Breast epithelium (tissue), 4 donors: ENCODE measurements at regions not wholly inside any gene's neighbourhood (a gene's known extent, or its start where the extent isn't known, plus 50 kb on each side); places are given as distances from the start of the nearest gene placed in this dataset.
"Not testable (repeated sequence)": the region's sequence is repeated elsewhere in the genome, so short reads cannot be mapped to it uniquely, and the experiment has no call there.

Source experiments
- DNase-seq, 2 donors: peaks; one replicate each; pipeline ENCODE4 v3.0.0-alpha.2; 2019; ENCODE audit warnings: low spot score in 2 of 2
- H3K27ac ChIP-seq, 2 donors: fragments of 200-600 bp; sonication (generic) in 1 of 2; one replicate each; pipeline ENCODE4 v1.5.1; 2016 to 2019; ENCODE audit warnings: mild to moderate bottlenecking in 1 of 2
- H3K27me3 ChIP-seq, 2 donors: fragments of 200-600 bp; sonication (generic) in 1 of 2; one replicate each; pipeline versions ENCODE4 v1.5.1 to v1.6.0; 2017 to 2019; ENCODE audit warnings: control low read depth in 1 of 2, mild to moderate bottlenecking in 1 of 2
- H3K36me3 ChIP-seq: fragments of 200-600 bp; one replicate; pipeline ENCODE4 v1.5.1; 2019
- H3K4me1 ChIP-seq, 2 donors: fragments of 200-600 bp; sonication (generic); one replicate each; pipeline ENCODE4 v1.5.1; 2016 to 2019; ENCODE audit warnings: control low read depth in 1 of 2
- H3K4me3 ChIP-seq, 3 donors: fragments of 200-600 bp; sonication (generic); 1 replicate in 2 of 3; 2 replicates in 1 of 3; pipeline ENCODE4 v1.5.1; 2016 to 2019; ENCODE audit warnings: mild to moderate bottlenecking in 3 of 3, moderate library complexity in 2 of 3
- H3K9me3 ChIP-seq, 2 donors: fragments of 200-600 bp; sonication (generic) in 1 of 2; one replicate each; pipeline ENCODE4 v1.5.1; 2016 to 2019; ENCODE audit warnings: control low read depth in 1 of 2
- POLR2A ChIP-seq: fragments of 450-650 bp; IDR thresholded peaks from one replicate; pipeline ENCODE4 v1.6.1; 2016; ENCODE audit warnings: antibody characterized with exemption, mild to moderate bottlenecking, moderate library complexity
- POLR2AphosphoS5 ChIP-seq, 3 donors: sonication (generic); formaldehyde crosslinking; IDR thresholded peaks; one replicate each; pipeline ENCODE4 v1.6.1; 2017; ENCODE audit warnings: antibody characterized with exemption in 3 of 3
- intact Hi-C: fragments of 100-400 bp; cut with DNase I; formaldehyde crosslinking; loops from one replicate; pipeline ENCODE4 v1.15.1; 2023; ENCODE audit warnings: low total_unique reads
- TF ChIP-seq, protein P1 (sequence below), 3 donors: fragments of 450-650 bp; IDR thresholded peaks; one replicate each; pipeline ENCODE4 v1.5.1; 2016 to 2017; ENCODE audit warnings: antibody characterized with exemption in 3 of 3, mild to moderate bottlenecking in 3 of 3, moderate library complexity in 3 of 3

GRCh38 chr10:123275136-123275564, 120.9 kb downstream of the BUB3 start:
- TF ChIP-seq POLR2AphosphoS5 (IDR thresholded peaks at IDR 0.05) (no peak), POLR2A (no peak)
- TF ChIP-seq, protein P1, sequence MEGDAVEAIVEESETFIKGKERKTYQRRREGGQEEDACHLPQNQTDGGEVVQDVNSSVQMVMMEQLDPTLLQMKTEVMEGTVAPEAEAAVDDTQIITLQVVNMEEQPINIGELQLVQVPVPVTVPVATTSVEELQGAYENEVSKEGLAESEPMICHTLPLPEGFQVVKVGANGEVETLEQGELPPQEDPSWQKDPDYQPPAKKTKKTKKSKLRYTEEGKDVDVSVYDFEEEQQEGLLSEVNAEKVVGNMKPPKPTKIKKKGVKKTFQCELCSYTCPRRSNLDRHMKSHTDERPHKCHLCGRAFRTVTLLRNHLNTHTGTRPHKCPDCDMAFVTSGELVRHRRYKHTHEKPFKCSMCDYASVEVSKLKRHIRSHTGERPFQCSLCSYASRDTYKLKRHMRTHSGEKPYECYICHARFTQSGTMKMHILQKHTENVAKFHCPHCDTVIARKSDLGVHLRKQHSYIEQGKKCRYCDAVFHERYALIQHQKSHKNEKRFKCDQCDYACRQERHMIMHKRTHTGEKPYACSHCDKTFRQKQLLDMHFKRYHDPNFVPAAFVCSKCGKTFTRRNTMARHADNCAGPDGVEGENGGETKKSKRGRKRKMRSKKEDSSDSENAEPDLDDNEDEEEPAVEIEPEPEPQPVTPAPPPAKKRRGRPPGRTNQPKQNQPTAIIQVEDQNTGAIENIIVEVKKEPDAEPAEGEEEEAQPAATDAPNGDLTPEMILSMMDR (IDR thresholded peaks at IDR 0.05): no peak
- H3K4me3 ChIP-seq: peak overlapping the region in 2 of 3 donors; percentile 18 to 49

DNA sequence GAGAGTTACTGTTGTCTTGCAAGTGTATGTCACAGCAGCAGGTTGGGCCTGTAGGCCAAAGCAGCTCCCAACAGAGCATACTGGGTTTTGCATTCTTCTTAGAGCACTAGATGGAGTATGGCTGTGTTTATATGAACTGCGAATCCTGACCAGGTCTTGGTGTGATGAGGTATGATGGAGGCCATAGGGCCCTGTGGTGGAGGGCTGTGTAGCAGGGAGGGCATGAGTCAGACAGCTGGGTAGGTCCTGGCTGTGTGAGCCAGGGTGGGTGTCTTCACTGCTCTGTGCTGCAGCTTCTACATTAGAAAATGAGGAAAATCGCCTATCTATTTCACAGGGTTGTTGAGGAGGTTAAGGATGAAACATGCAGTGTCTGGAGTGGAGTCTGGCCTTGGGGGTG, 124.2 kb downstream of the BUB3 start:
- no peak for DNase-seq
- Histone ChIP-seq H3K4me1 (no peaks in the 10 kb centered on the region), H3K27me3 (peaks cover 0 to 3% of the 10 kb centered on the region in 2 donors), H3K9me3 (no peaks in the 10 kb centered on the region), H3K36me3 (no peaks in the 10 kb centered on the region), H3K4me3 (no peak overlapping the region), H3K27ac (no peak overlapping the region)
- no peak for TF ChIP-seq POLR2AphosphoS5 (IDR thresholded peaks at IDR 0.05)
- no peak for TF ChIP-seq POLR2A
- TF ChIP-seq, protein P1 (IDR thresholded peaks at IDR 0.05): no peak
- intact Hi-C loops: no loop called here

More at GRCh38 chr10:123275136-123275564, 120.9 kb downstream of the BUB3 start:
- H3K27ac ChIP-seq: no peak overlapping the region
- H3K27me3 ChIP-seq: peaks cover 0 to 3% of the 10 kb centered on the region in 2 donors
- H3K36me3 ChIP-seq: no peaks in the 10 kb centered on the region
- no peak for DNase-seq
- no peaks in the 10 kb centered on the region for H3K4me1 ChIP-seq
- intact Hi-C loops: no loop called here
- H3K9me3 ChIP-seq: no peaks in the 10 kb centered on the region

DNA sequence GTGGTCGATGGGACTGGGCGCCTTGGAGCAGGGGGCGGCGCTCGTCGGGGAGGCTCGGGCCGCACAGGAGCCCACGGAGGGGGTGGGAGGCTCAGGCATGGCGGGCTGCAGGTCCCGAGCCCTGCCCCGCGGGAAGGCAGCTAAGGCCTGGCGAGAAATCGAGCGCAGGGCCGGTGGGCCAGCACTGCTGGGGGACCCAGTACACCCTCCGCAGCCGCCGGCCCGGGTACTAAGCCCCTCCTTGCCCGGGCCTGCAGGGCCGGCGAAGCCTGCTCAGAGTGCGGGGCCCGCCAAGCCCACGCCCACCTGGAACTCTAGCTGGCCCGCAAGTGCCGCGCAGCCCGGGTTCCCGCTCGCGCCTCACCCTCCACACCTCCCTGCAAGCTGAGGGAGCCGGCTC, 129.2 kb downstream of the BUB3 start:
- H3K27me3 ChIP-seq, intact Hi-C loops, H3K4me3 ChIP-seq, H3K36me3 ChIP-seq, H3K9me3 ChIP-seq, DNase-seq, H3K27ac ChIP-seq, H3K4me1 ChIP-seq: not testable (repeated sequence)

- DNase-seq: no peak
- intact Hi-C loops: no loop called here
- Histone ChIP-seq H3K27ac (no peak overlapping the region), H3K36me3 (no peaks in the 10 kb centered on the region), H3K4me3 (no peak overlapping the region), H3K27me3 (no peaks in the 10 kb centered on the region), H3K9me3 (peaks cover 0 to 2% of the 10 kb centered on the region in 2 donors), H3K4me1 (no peaks in the 10 kb centered on the region)
- TF ChIP-seq POLR2A (no peak), POLR2AphosphoS5 (IDR thresholded peaks at IDR 0.05) (no peak)
- TF ChIP-seq, protein P1 (IDR thresholded peaks at IDR 0.05): no peak
Measured at GRCh38 chr10:123284022-123284421, 129.8 kb downstream of the BUB3 start.

GRCh38 chr10:123287594-123288247, 133.5 kb downstream of the BUB3 start:
- DNase-seq: no peak
- intact Hi-C loops: no loop called here

More at GRCh38 chr10:123287594-123288247, 133.5 kb downstream of the BUB3 start:
- Histone ChIP-seq H3K27ac (no peak overlapping the region), H3K4me3 (no peak overlapping the region), H3K4me1 (no peaks in the 10 kb centered on the region), H3K27me3 (no peaks in the 10 kb centered on the region), H3K9me3 (peaks cover 5 to 10% of the 10 kb centered on the region in 2 donors), H3K36me3 (no peaks in the 10 kb centered on the region)
- TF ChIP-seq, protein P1 (IDR thresholded peaks at IDR 0.05): no peak
- TF ChIP-seq POLR2AphosphoS5 (IDR thresholded peaks at IDR 0.05): no peak
- no peak for TF ChIP-seq POLR2A
